ENCODE measurements at regions not wholly inside any gene's neighbourhood (a gene's known extent, or its start where the extent isn't known, plus 50 kb on each side); places are given as distances from the start of the nearest gene placed in this dataset.

GRCh38 chr21:35849144-35849543 lies 211.2 kb downstream of the SETD4 start:
- TF ChIP-seq POLR2A (IDR thresholded peaks at IDR 0.05) (no peak), CTCF (IDR thresholded peaks at IDR 0.05 in 4 of 5, conservative IDR thresholded peaks at IDR 0.05 in 1 of 5) (no peak)
- ATAC-seq = no peak
- Histone ChIP-seq H3K4me1 (peaks cover 0 to 4% of the 10 kb centered on the region in 2 donors), H3K27ac (peak overlapping the region in 1 of 4 donors; percentile 2), H3K36me3 (no peaks in the 10 kb centered on the region), H3K9me3 (no peaks in the 10 kb centered on the region), H3K27me3 (peaks cover 0 to 3% (median 0%) of the 10 kb centered on the region in 3 donors), H3K4me3 (no peak overlapping the region)
- intact Hi-C loops (cut with DNase I; ENCODE audit: low total_unique reads) (no loop called here), in situ Hi-C loops (cut with MboI; ENCODE audit: low sequenced_read_pairs in 4 of 4) (loop anchor here in 3 of 4 donors (25.0 kb wide), 1 partner anchor 1112 kb away; no protein-coding TSS in a partner anchor)
- DNase-seq = no peak

- Histone ChIP-seq H3K27me3 (no peaks in the 10 kb centered on the region), H3K27ac (peak overlapping the region in 3 of 4 donors; percentile 14 to 18 (median 17)), H3K36me3 (no peaks in the 10 kb centered on the region), H3K4me3 (no peak overlapping the region), H3K4me1 (peaks cover 0 to 3% of the 10 kb centered on the region in 2 donors), H3K9me3 (no peaks in the 10 kb centered on the region)
- TF ChIP-seq CTCF (IDR thresholded peaks at IDR 0.05 in 4 of 5, conservative IDR thresholded peaks at IDR 0.05 in 1 of 5) (no peak), POLR2A (IDR thresholded peaks at IDR 0.05) (no peak)
- intact Hi-C loops (cut with DNase I; ENCODE audit: low total_unique reads) = loop anchor here (5.0 kb wide), 1 partner anchor 88 kb away; no protein-coding TSS in a partner anchor
- DNase-seq (peak in 1 of 2 donors; percentile 41), ATAC-seq (peak; percentile 47 to 51)
- in situ Hi-C loops (cut with MboI; ENCODE audit: low sequenced_read_pairs in 4 of 4) = loop anchor here in 3 of 4 donors (25.0 kb wide), 1 partner anchor 1107 kb away; no protein-coding TSS in a partner anchor
These were observed 216.2 kb downstream of the SETD4 start for GRCh38 chr21:35843911-35844667.

GRCh38 chr21:35840949-35841348 lies 219.4 kb downstream of the SETD4 start:
- in situ Hi-C loops (cut with MboI; ENCODE audit: low sequenced_read_pairs in 4 of 4) (loop anchor here in 3 of 4 donors (25.0 kb wide), 1 partner anchor 1104 kb away; no protein-coding TSS in a partner anchor), intact Hi-C loops (cut with DNase I; ENCODE audit: low total_unique reads) (loop anchor here (1.0 to 5.0 kb wide), 3 partner anchors 91 to 1096 kb away; no protein-coding TSS in a partner anchor)
- no peaks in the 10 kb centered on the region for H3K36me3 ChIP-seq

GRCh38 chr21:35840197-35840799 lies 220.0 kb downstream of the SETD4 start:
- ATAC-seq (peak; percentile 46 to 68), DNase-seq (peak; percentile 26 to 45)
- TF ChIP-seq CTCF (IDR thresholded peaks at IDR 0.05 in 4 of 5, conservative IDR thresholded peaks at IDR 0.05 in 1 of 5) = peak; percentile 43 to 78 (median 63)
- no peak for TF ChIP-seq POLR2A (IDR thresholded peaks at IDR 0.05)
- intact Hi-C loops (cut with DNase I; ENCODE audit: low total_unique reads) (loop anchor here (1.0 to 5.0 kb wide), 3 partner anchors 92 to 1095 kb away; no protein-coding TSS in a partner anchor), in situ Hi-C loops (cut with MboI; ENCODE audit: low sequenced_read_pairs in 4 of 4) (loop anchor here in 3 of 4 donors (25.0 kb wide), 1 partner anchor 1103 kb away; no protein-coding TSS in a partner anchor)
- no peaks in the 10 kb centered on the region for H3K9me3 ChIP-seq
- no peaks in the 10 kb centered on the region for H3K36me3 ChIP-seq
- no peak overlapping the region for H3K4me3 ChIP-seq
- peak overlapping the region in 1 of 4 donors; percentile 5 for H3K27ac ChIP-seq
- no peaks in the 10 kb centered on the region for H3K27me3 ChIP-seq
- peaks cover 0 to 4% of the 10 kb centered on the region in 2 donors for H3K4me1 ChIP-seq

More at GRCh38 chr21:35840949-35841348, 219.4 kb downstream of the SETD4 start:
- Histone ChIP-seq H3K27me3 (no peaks in the 10 kb centered on the region), H3K4me3 (no peak overlapping the region), H3K4me1 (peaks cover 0 to 4% of the 10 kb centered on the region in 2 donors), H3K27ac (no peak overlapping the region), H3K9me3 (no peaks in the 10 kb centered on the region)
- ATAC-seq (no peak), DNase-seq (no peak)
- no peak for TF ChIP-seq POLR2A (IDR thresholded peaks at IDR 0.05)
- no peak for TF ChIP-seq CTCF (IDR thresholded peaks at IDR 0.05 in 4 of 5, conservative IDR thresholded peaks at IDR 0.05 in 1 of 5)
